Left colon (tissue), 2 donors: ENCODE measurements at regions not wholly inside any gene's neighbourhood (a gene's known extent, or its start where the extent isn't known, plus 50 kb on each side); places are given as distances from the start of the nearest gene placed in this dataset.
A peak's percentile ranks its signal among the peaks of the same experiment; 100 is the strongest.

Source experiments
- ATAC-seq: fragments of 200-7000 bp; cut with Tn5 transposase; one replicate; pipeline ENCODE4 v1.9.1; 2020; ENCODE audit warnings: mild to moderate bottlenecking, moderate library complexity
- DNase-seq, 2 donors: peaks; one replicate each; pipeline ENCODE4 v3.0.0-alpha.2; 2020
- intact Hi-C, 2 donors: fragments of 100-400 bp; cut with DNase I in 1 of 2; cut with micrococcal nuclease in 1 of 2; formaldehyde crosslinking; loops; one replicate each; pipeline versions ENCODE4 v1.11.2 to v1.14.0; 2022; cut with DNase I, micrococcal nuclease
- donor health status: DM: no; HTN: no; CAD: no.
- donor health status: DM: yes; HTN: yes; CAD: no.

DNA sequence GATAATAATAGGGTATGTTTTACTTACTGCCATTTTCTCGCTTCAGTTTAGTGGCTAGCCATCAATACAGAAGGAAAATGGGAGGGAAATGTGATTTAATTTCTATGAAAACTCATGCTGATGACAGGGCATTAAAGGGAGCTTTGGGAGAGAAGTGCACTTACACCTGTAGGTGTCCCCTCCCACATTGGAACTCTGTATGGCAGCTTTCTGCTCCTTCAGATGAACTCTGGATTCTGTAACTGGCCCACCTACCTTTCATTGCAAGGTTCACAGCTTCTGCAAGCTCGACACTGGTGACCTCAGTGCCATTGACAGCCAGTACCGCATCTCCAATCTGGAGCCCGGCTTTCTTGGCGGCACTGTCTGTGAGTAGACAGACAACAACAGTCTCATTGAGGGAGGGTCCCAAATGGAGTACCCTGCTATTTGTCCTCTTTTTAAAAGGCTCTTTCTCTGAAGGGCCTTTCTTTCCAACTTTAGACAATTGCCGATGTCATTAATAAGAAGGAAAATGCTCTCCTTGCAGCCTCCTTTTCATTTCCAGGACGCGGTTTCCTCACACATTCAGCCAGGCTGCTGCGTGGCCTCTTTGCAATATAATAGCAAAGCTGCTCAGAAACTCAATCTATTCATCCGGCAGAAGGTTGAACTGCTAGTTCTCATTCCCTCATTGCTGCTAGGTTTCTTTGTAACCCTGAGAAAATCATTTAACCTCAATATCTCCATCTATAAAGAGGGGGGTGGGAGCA lies 63.6 kb downstream of the NUDT12 start:
- no peak for ATAC-seq
- DNase-seq, result no peak
- intact Hi-C loops, result no loop called here

DNA sequence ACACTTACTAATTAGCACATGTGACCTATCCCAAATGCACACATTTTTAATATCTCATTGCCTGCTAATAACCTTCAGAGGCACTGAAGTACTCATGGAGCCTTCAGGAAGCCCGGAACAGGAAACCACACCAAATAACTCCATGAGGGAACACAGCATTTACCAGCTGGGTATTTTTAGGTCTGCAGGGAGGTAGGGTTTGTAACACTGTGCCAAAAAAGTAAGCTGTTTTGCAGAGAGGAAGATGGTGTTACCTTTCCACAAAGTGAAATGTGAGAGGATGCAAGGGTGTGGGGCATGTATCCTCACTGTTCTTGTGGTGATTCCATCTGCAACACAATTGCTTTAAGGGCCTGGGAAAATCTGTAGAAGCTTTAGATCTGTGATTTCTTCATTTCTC lies 64.4 kb downstream of the NUDT12 start:
- no peak for DNase-seq
- no peak for ATAC-seq
- intact Hi-C loops, result no loop called here

DNA sequence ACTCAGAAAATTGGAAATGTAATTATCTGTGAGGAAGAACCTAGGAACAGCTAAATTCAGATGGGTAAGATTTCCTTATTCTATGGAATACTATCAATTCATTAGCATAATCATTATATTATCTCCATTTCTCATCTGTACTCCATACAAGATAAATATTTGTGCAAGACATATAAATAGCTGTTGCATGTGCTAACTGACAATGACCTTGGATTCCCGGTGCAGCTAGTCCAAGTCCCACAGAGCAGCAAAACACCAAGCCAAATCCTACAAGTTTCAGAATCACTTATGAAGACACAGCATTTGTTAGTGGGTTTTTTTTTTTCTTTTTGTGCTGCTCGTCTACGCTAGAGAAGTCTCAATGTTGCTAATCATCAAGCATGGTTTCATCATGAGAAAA lies 64.8 kb downstream of the NUDT12 start:
- intact Hi-C loops, result no loop called here
- DNase-seq (no peak), ATAC-seq (no peak)

DNA sequence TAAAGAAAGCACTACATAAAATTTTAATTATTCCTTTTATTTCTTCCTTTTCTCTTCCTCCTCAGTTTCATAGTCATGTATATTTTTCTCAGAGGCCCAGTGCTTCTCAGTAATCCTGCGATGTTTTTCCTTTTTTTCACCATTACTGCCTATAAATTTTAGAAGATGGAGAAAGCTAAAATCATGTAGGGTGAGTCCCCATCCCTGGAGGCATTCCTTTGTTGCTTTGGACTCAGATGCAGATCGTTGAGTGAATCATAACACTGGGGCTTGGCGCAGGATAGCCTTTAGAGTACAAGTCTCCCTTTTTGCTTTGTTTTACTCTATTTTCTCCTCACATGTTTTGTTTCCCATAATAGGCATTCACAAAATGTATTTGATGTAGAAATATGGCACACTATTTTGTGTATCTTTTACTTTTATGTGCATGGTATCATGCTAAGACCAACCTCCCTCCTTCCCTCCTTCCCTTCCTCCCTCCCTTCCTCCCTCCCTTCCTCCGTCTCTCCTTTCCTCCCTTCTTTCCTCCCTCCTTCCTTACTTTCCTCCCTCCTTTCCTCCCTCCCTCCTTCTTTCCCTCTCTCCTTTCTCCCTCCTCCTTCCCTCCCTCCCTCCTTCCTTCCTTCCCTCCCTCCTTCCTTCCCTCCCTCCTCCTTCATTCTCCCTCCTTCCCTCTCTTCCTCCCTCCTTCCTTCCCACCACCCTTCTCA lies 72.4 kb downstream of the NUDT12 start:
- DNase-seq (no peak), ATAC-seq (no peak)
- intact Hi-C loops, result no loop called here

DNA sequence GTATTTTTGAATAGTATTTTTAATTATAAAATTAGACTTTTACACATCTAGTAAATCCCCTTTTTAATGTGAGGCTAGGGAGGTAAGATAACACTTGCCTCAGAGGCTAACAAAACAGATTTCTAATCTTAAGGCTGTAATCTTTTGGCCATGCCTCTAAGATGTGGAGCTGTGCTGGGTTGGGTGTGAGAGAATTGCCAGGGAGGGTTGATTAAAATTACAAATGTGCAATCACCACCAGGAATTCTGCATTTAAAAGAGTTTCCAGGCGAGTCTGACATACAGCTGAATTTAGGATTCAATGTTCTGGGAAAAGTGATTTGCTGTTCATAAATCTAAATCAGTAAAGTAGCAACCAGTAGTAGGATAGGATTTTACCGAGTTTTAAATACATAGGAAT lies 73.3 kb downstream of the NUDT12 start:
- DNase-seq (no peak), ATAC-seq (no peak)
- intact Hi-C loops, result no loop called here

DNA sequence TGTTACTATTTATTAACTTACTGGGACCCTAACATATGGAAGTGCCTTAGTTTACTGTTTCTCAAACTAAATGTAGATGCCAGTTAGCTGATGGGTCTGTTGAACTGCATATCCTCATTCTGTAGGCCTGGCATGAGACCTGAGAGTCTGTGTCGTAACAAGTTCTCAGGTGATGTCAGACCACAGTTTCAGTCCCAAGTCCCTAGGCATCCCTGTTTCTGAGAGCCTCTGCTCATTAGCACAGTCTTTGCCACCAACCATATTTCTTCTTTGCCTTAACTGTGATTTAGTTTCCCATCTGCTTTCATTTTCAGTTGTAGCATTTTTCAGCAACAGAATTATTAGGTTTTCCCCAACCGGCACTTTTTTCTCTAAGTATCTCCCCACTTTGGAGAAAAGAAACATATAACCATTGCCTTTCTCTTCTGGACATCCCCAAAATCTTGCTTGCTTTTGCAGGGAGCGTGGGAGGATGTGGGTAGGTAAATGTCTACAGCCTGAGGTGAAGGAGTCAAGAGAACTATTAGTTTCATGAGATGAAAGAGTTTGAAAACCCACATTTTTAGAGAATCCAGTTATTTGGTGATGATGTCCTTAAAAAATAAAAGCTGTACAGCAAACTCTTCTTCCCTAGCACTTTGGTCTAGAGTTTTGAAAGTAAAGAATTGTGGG lies 74.6 kb downstream of the NUDT12 start:
- no peak for ATAC-seq
- no peak for DNase-seq
- intact Hi-C loops, result no loop called here

DNA sequence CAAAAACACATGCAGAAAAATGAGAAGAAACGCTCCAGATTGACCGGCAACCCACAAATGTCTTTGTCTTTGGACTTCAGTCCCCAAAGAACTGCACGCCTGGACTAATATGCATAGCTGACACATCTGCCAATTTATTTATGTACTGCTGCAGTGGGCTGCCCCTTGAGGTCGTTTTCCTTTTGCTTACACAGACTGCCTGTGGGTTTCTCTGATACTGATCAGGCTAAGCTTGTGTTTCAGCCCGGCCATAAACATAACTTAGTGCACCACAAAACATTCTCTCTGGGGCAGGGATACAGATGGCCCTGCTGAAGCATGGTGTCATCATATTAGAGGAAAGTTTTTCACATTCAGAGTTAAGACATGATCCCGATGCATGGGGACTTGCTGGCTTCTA lies 75.4 kb downstream of the NUDT12 start:
- ATAC-seq, result no peak
- intact Hi-C loops, result no loop called here

DNA sequence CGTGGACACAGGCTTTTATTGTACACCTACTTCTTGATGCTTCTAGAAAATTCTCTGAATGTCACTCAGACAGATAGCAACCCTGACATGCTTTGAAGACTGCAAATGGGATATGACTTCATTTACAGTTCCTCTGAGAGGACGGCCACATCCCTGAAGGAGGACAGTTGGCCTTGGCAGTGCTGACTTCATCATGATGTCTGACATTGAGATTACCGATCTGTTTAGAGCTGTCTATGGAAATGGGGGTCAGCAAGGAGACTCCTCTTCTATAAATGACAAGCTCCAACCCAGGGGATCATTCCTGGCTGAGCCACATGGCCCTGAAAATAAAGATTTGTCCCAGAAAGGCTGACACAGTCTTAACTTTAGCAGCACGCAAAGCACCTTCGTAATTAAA lies 75.8 kb downstream of the NUDT12 start:
- DNase-seq, result no peak
- intact Hi-C loops, result no loop called here
- ATAC-seq, result no peak

More for the DNA sequence above, 75.4 kb downstream of the NUDT12 start:
- DNase-seq, result no peak

DNA sequence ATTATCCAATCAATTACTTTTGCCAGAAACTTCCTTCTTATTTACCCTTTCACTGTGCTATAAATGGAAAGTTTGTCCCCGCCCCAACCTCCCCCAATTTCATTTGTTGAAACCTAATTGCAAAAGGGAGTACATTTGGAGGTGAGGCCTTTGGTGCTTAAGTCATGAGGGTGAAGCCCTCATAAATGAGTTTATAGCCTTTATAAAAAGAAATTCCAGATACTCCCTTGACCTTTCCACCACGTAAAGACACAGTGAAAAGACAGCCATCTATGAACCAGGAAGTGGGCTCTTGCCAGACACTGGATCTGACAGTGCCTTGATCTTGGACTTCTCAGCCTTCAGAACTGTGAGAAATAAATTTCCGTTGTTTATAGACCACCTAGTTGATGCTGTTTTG lies 82.3 kb downstream of the NUDT12 start:
- intact Hi-C loops, result no loop called here
- ATAC-seq (peak; percentile 87), DNase-seq (peak; percentile 46 to 49)

DNA sequence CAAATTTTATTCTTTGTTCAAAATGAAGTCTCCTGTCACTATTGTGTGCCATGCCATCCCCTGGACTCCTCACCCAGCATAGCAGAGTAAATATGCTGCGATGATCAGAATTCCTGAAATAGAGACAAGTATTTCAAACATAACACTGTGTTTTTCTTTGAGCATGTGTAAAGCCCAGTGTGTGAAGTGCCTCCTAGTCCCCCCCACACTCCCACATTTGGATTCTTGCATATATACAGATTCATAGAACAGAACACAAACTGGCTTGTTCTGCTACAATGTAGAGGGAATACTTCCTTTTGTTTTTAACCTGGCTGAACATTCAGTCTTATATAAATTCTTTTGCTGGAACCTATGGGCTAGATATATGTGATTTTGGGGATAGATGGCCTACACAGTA lies 84.9 kb downstream of the NUDT12 start:
- ATAC-seq (no peak), DNase-seq (no peak)
- intact Hi-C loops, result loop anchor here in 1 of 2 donors (10.0 kb wide), 1 partner anchor 243 kb away; no protein-coding TSS in a partner anchor

DNA sequence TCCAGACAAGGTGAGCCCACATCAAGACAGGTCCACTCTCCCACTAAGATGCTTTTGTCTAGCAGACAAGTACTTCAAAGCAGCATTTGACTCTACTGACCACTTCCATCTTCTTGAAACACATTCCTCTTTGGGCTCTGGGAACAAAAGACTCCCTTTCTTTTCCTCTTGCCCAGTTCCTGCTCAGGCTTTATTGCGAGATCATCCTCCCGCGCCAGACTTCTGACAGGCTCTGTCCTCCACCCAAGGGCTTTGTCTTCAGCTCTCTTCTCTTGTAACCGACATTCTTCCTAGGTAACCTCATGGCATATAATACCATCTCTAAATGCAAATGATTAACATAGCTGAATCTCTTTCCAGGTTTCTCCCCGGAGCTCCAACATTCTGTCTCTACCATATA lies 85.8 kb downstream of the NUDT12 start:
- ATAC-seq (peak; percentile 44), DNase-seq (no peak)
- intact Hi-C loops, result loop anchor here in 1 of 2 donors (10.0 kb wide), 1 partner anchor 242 kb away; no protein-coding TSS in a partner anchor

DNA sequence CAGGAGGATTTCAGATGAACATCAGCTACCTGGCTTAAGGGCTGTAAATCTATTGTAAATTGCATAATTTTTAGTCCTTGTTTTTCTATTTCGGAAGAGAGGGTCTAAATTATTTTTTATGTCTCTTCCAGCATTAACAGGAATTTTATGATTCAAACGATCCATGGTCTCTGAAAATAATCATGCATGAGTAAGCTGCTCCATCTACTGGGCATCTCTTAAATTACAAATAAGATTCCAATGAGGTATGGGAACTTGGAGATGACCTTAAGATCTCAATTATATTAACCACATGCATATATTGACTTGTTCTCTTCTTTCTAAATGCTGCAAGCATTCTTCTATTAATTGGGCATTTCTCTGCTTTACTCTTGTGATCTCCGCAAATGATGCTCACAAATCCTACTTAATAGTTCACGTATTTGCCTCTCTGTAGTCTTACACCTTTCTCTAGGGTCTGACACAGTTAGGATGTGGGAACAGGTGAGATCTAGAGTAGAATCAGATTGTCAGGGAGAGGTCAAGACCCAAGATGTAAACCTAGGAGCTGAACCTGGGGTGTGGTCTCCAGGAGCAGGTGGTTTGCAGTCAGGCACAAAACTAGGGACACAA lies 86.9 kb downstream of the NUDT12 start:
- intact Hi-C loops, result loop anchor here in 1 of 2 donors (10.0 kb wide), 1 partner anchor 241 kb away; no protein-coding TSS in a partner anchor
- ATAC-seq (peak; percentile 46), DNase-seq (no peak)

DNA sequence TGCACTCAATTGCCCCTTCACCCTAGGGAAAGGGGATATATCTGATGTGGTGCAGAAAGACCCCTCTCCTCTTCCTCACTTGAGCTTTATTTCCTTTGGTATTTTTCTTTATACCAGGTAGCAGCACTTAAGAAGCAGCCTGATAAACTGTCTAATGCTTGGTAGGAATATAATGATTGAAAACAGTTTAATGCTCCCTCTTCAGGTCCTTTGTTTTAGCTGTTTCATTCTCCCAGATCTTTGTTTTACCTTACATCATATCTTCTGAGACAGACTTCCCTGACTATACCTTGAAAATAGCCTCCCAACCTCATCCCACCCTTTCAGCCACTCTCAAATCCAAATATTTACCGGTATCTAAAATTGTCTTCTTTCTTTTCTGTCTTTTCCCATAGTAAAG lies 87.9 kb downstream of the NUDT12 start:
- intact Hi-C loops, result loop anchor here in 1 of 2 donors (10.0 kb wide), 1 partner anchor 240 kb away; no protein-coding TSS in a partner anchor
- DNase-seq (no peak), ATAC-seq (no peak)

DNA sequence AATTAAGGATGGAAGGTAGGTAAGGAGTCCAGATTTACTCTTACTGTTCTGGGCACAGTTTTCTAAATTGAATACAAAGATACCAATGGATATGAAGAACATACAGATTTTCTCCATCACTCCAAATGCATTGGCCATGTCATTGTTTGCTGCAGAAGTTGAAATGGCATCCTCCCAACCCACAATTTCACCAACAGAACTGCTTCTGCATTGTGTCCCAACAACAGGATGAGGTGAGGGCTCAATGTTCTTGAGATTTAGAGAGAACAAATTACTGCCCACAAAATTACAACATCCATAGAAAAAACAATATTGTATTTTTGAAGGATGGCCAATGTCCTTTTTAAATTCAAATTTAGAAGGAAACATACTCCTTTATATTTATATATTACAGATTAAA lies 88.9 kb downstream of the NUDT12 start:
- DNase-seq, result no peak
- intact Hi-C loops, result loop anchor here (2.0 to 10.0 kb wide), 2 partner anchors 239 to 241 kb away; no protein-coding TSS in a partner anchor
- ATAC-seq, result no peak

DNA sequence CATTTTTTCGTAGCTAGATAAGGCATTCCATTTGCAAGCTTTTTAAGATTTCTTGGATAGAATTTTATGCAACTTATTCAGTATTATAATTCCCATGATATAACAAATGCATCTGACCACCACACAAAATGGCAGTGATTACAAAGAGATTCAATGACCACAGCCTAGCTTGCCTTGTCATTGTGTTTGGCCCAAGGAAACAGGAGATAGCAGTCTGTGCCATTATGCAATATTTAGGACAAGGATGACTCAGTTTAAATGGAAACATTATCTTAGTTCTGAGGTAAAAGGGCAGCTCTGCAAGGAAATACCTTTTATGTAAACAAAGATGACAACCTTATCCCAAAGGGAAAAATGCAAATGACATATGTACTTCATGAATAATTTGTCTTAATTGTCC lies 89.8 kb downstream of the NUDT12 start:
- intact Hi-C loops, result loop anchor here (2.0 to 10.0 kb wide), 2 partner anchors 238 to 240 kb away; no protein-coding TSS in a partner anchor
- ATAC-seq, result peak; percentile 46
- no peak for DNase-seq

DNA sequence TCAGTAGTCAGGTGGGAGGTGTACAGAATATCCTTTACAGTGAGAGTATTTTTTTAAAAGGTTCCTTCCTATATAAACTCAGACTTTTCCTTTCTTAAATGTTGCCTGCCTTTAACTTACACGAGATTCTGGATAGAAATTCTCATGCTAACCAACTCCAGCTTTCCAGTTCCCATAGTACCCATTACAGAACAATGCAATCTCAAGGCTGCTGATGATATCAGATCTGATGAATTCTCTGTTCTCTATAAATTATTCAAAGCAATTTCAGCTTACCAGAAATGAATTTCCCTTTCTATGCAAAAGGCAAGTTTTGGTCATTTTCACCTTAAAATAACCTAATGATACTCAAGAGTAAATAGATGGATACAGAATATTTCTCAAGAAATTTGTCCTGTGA lies 90.3 kb downstream of the NUDT12 start:
- intact Hi-C loops, result loop anchor here (2.0 to 10.0 kb wide), 2 partner anchors 237 to 239 kb away; no protein-coding TSS in a partner anchor
- DNase-seq, result no peak
- no peak for ATAC-seq

DNA sequence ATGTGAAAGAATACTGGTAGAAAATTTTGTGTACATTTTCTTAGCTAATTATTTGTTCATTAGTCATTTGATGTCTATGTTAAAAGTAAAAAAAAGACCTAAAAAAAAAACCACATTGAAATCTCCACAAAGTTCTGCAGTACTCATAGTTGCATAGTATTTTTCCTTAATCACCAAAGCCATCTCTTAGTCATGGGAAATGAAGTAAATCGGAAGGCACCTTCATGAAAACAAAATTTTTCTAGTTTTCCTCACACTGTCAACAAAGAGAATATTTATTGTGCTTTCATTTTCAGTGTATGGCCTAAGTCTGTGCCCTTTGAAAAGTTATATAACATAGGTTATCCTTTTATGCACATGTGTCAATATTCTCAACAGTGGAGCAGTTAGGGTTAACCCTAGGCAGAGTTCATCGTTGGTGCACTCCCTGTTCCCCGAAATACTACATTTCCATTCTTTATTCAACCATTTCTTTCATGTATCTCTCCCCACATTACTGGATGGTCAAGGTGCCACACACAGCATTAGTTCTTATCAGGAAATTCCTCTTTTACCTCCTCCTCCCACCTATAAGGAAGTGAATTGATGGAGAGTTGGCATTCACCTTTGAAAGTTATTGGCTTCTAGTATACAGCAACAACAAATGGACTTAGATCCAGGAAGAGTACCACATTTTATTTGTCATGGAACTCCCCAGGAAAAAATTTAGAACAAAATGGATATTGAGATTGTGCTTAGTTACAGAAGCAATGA lies 93.1 kb downstream of the NUDT12 start:
- intact Hi-C loops, result loop anchor here in 1 of 2 donors (10.0 kb wide), 1 partner anchor 235 kb away; no protein-coding TSS in a partner anchor
- ATAC-seq (peak; percentile 96), DNase-seq (peak in 1 of 2 donors; percentile 38)

DNA sequence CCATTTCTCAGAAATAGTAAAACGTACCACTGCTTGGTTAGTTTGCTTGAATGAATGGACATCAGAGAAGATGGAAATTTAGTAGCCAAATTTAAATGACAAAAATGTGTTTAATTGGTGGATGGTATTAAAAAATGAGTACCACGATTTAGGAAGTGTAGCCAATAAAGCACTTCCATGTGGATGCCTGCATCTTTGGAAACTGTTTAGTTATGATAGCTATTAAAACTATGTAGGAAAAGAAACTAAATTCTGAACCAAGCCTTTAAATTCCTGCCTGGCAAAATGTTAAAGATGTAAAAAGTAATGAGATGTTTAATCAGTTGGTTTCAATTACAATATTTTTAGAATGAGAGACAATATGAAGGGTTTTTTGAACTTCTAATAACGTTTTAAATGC lies 94.8 kb downstream of the NUDT12 start:
- intact Hi-C loops, result no loop called here
- DNase-seq, result no peak

More for the DNA sequence above, 94.8 kb downstream of the NUDT12 start:
- ATAC-seq, result no peak
